RKO (cell line): ENCODE measurements at regions not wholly inside any gene's neighbourhood (a gene's known extent, or its start where the extent isn't known, plus 50 kb on each side); places are given as distances from the start of the nearest gene placed in this dataset.
"Not testable (repeated sequence)": the region's sequence is repeated elsewhere in the genome, so short reads cannot be mapped to it uniquely, and the experiment has no call there.

Experiments used
- DNase-seq: peaks from one replicate; pipeline ENCODE4 v3.0.0-alpha.2; 2016; ENCODE audit warnings: low spot score

DNA sequence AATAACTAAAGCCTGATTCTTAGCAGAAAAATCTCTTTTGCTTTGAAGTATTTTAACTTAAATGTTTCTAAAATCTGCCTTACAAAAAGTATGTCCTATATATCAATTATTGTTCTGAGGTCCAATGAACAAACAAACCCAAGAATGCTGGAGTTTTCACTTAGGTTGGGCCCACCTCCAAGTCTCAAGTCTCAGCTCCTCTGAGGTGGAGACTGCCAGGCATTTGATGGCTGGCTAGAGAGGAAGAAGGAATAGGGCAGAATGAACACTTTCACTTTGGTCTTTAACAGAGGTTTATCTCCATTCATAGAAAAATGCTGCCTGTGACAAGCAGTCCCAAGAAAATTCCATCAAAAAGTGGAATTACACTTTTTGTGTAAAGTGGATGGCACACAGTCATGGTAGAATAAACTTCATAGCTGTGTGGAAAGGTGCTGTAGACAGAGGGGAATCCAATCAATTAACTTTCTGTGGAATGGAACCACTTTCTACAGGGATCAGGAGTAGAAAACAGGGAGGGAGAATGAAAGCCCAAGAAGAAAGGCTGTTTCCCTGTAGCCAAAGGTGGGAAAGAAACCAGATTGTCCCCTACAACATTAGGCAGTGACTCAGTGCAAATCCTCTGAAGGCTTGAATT is 349.4 kb upstream of the RUNX1 start:
- no peak for DNase-seq

DNA sequence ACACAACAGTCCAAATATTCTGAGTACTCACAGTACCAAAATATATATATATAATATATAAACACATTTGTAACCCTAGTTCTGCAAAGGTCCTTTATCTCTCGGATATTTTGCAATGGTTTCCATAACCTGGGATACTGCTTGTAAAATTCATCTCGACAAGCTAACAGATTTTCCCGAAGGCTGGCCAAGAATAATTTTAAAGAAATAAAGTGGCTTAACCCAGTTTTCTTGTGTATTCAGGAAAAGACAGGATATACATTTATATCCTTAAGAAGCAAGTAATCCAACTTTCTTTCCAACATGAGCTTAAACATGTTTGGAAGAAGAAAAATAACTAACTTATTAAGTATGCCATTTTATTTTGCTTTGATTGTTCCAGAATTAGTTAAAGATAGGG is 348.7 kb upstream of the RUNX1 start:
- DNase-seq, result no peak

DNA sequence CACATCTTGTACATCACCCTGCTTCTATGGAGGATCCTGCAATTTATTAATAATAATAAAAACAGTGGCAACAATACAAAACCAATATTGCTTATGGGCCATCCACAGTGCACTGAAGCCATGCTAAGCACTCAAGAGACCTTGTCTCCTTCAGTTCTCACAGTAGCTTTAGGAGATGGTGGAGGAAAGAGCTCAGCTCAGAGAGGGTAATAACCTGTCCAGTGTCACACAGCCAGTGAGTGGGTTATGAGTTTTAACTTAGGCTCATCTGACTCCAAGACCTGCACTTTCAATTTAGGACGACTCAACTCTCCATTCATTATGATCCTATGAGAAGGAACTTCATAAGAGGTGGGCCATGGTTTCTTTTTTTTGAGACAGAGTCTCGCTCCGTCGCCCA is 347.6 kb upstream of the RUNX1 start:
- no peak for DNase-seq

DNA sequence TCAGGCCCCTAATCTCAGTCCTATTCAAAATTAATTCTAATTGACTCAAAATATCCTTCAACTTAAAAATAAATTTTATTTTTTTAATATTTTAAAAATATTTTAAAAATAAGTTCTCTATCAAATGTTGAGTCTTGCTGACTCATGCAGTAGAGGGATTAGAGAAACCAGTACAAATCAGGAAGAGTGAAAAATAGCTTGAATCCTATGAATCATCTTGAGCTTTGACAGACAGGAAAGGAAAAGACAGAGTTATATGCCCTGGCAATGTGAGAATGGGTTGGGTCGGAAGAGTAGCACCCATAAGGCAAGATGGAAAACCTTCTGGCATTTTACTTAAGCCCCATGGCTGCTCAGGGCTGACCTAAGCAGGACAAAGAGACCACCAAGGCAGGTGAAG is 346.6 kb upstream of the RUNX1 start:
- DNase-seq, result no peak

DNA sequence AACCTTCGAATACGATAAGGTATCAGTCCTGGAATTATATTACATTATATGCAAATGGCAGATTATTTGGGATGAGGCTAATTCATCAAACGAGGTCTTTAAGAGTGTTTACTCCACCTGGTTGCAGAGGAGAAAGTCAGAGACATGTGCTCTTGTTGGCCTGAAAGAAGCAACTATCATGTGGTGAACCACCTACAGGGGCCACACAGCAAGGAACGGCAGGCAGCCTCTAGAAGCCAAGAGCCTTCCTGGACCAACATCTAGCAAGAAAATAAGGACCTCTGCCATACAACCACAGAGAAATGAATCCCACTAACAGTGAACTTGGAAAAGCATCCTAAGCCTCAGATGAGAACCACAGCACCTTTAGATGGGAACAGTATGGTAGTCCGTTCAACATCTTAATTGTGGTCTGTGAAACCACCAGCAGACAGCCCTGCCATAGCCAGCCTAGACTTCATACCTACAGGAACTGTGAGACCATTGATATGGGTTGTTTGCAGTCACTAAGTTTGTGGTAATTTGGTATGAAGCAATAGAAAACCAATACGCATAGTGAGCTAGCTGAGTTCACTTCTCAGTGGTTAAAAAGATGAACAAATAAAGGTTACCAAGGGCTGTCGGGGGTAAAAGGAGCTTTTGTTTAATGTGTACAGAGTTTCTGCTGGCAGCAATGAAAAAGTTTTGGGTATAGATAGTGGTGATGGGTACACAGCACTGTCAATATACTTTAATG is 345.7 kb upstream of the RUNX1 start:
- no peak for DNase-seq

DNA sequence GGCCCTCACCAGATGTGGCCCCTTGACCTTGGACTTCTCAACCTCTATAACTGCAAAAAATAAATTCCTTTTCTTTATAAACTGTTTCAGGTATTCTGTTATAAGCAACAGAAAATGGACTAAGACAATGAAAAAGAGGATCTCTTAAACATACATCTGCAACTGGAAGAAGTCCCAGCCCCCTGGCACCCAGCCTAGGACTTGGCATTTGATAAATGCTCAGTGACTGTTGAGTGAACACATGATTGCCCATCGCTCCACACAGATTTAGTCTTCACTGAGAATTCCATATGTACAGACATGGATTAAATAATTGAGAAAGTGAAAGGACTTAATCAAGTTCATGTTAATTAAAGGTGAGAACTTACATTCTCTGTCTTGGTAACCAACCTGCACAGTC is 344.9 kb upstream of the RUNX1 start:
- no peak for DNase-seq

DNA sequence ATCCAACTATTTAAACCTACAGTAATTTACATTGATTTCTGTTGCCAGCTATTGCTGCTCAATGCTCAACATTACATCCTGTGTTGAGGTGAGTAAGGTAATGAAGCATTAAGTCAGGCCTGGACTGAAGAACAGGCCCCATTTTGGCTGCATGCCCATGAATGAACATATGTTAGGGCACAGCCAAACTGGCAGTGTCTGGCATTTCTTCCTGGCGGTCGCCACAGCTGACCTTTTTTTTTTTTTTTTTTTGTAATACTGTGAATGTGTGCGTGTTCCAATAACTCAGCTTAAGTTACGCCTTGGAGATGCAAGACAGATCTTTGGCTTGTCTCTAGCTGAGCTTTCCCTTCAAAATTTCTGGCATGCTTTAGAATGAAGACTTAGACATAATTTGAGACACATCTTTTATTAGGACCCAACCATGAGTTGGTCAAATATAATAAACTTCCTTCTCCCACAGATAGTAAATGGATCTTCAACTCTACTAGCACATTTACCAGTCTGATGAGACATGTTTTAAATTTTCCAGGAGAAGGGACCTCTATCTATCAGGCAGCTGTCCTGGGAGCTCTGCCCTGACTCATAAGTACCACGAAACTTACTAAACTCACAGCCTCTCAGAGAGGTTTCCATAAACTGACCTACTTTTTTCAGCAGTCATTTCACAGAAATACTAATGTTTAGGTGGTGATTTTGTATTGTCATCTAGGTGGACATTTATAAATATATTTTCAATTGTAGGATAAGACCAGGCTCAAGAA is 341.1 kb upstream of the RUNX1 start:
- DNase-seq, result no peak

DNA sequence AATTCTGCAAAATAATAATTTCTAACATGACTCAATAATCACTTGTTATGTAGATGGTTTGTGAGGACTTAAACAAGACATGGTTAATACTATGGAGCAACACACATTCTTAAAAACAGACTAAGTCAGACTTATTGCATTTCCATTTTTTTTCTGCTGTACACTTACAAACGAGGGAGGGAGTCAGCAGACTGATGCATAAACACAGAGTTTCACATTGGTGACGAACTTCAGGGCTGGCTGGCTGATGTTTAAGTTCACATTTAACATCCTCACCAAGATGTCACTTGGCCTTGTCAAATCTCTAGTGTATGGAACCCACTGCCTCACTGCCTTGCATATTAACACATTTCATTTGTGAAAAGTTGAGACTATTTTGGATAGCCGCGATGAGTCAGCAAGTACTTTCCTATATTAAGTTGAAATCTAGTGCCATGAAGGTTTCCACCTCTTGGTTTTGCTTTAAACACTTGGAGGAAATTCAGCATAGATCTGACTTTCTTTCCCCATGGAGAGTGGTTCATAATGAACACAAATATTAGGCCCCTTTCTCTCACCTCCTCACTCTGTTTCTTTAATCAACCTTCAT is 337.5 kb upstream of the RUNX1 start:
- no peak for DNase-seq

DNA sequence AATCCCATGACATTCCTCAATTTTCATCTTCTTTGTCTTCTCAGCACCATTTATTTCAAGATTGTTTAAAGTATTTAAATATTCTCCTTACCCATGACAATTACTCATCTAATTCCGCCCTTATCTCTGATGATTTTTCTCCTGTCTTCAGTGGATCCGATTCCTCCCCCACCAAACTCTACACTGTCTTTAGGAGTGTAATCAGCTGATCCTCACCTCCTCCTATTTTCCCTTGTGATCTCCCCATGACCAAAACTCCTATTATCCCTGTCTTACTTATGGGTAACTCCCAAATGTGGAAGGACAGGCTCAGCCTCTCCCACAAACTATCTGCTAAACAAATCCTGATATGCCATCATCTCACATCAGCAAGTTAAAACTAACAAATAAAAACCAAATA is 335.3 kb upstream of the RUNX1 start:
- DNase-seq, result no peak

DNA sequence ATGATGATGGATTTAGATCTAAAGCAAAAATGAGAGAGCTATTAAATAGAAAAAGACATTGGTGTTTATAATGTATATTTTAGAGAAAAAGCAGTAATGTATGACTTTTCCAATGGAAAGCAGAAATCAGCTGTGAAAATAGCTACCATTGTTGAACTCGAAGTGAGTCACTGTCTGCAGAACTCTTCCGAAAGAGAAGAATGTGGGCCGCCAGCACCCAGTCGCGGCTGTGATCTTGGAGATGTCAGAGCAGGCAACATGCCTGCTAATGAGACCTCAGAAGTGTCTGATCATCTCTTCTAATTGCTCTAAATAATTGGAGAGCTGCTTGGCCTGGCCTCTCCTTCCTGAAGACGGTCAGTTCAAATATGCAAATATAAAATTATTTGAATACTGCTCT is 333.6 kb upstream of the RUNX1 start:
- DNase-seq, result no peak

DNA sequence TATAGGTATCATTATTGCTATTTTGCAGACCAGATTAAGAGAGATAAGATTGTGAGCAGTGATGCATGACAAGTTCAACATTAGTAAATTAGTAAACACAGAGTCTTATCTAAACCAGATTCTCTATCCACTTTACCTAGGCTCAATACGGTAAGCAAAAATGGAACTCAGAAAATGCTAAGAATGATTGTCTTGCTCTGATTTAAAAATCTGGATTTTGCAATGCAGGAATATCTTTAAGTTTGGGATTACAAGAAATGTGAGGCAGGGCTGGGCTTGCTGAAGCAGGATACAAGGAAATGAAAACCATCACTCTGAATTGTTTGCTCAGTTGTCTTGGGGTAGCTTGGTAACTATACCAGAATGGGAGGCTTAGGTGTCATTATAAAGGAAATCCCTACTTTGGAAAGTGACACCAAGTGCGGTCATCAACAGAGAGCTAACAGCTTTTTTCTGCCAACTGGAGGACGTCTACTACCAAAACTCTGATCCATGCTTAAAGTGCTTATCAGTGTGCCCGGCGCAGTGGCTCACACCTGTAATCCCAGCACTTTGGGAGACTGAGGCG is 332.7 kb upstream of the RUNX1 start:
- DNase-seq, result no peak

DNA sequence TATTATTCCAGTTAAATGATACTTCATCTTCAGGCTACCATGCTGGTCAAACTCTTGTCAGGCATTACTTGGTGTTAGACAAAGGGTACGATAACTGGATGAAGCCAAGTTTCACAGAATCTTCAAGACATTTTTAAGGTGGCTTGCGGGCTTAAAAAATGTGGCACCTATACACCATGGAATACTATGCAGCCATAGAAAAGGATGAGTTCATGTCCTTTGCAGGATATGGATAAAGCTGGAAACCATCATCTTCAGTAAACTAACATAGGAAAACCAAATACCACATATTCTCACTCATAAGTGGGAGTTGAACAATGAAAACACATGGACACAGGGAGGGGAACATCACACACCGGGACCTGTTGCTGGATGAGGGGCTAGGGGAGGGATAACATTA is 331.2 kb upstream of the RUNX1 start:
- DNase-seq, result not testable (repeated sequence)

DNA sequence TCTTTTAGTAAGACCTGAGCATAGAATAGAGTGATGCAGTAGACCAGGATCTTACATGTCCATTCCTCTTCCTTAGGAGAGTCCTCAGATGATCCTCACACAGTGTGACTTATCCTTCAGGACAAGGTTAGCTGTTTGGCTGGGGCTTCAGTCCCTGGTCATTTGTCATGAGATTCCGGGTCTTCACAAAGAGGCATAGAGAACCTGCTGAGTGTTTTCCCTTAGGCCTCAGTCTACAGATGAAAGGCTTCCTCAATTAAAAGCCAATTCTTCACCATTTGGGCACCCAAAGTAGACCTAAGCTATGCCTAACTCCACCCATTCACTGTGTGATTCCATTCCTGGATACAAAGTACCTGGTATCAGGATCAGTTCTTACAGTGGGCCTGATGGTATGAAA is 329.8 kb upstream of the RUNX1 start:
- DNase-seq, result no peak

DNA sequence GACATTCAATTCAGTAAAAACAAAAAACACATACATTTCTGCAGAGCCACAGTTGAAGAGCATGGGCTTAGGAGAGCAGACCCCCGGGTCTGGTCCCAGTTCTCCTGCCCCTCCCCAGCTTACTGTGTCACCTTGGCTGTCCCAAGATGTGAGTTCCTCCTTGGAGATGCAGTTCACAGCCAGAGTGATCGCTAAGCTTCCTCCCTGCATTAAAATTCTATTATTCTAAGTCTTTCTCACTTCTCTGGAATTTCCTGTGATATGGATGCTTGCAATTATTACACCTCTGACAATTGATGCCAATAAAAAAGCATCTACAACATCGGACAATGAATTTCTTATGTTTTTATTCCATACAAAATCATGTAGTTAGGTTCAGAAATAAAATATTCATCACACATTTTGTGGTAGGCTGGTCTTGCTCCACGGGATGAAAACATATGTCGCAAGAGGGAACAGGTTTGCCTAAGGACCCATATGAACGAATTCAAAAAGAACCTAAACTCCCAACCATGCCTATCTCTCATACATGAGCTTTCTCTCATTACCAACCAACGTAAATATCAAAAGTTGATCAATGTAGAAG is 328.5 kb upstream of the RUNX1 start:
- DNase-seq, result no peak

DNA sequence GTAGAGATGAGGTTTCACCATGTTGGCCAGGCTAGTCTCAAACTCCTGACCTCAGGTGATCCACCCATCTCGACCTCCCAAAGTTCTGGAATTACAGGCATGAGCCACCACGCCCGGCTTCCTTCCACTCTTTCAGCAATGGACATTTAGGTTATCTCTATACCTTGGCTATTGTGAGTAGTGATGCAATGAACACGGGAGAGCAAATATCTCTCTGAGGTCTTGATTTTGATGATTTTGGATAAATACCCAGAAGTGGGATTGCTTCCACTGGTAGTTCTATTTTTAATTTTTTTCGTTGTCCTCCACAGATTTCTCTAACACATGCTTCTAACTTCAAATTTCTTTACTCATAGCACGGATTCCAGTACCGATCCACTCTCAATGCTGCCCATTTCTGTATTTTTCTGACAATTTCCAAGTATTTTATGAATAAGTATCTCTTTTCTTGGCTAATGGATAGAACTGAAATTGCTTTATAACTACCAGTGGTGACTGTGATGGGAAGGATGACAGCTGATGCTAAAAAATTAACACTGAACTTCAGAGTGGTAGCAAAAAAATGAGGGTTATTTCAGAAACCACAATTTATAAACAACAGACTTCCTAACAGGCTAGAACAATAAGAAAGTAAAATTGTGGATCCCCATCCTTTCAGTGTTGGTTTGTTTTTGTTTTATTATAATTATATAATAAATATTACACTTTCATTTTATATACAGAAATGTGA is 327.5 kb upstream of the RUNX1 start:
- DNase-seq, result no peak

DNA sequence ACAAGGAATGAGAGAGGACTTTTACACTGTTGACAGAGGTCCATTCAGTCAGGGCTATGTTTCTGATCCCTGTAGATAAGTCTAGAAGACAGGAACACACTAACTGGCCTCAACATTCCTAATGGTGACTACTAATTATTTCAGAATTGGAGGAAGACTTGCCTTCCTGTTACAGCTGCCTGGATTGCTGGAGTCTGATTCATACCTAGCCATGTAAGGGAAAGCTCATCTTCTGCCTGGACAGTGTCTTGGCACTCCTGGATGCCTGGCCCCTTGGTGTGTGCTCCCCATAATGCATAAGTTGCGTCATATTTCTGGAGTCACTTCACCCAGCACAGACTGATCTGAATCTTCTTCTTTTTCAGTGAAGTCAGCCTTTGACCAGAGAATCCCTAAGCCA is 326.0 kb upstream of the RUNX1 start:
- DNase-seq, result no peak

DNA sequence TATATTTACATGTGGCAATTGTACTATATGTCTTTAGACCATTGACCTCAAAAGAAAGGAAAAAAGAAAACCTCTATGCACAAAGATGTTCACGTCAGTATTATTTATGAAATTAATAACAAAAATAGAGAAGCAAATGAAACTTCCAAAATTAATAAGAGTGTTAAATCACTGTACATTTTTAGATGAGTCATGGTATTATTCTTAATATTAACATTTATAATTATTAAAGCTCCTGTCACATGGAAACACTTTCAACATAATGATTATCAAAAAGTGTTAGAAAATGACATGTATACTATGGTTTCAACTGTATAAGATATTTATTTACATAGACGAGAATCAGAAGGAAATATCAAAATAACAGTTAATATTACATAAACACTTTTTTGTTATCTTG is 324.9 kb upstream of the RUNX1 start:
- no peak for DNase-seq

DNA sequence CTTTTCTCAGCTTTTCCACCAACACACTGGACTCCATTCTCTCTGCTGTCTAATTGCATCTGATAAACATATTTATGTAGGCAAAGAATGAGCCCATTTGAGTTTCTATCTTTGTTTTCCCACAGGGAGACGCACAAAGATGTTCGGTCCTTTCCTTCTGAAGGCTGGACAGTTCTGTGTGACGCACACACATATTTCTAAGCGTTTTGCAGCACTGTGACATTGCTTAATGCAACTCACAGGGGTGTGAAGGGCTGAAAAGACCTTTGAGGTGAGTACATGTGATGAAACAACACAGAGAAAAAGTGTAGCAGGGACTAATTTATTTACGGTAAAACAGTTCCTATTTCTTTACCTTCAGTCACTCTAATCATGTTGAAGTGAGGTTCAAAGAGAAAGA is 323.1 kb upstream of the RUNX1 start:
- no peak for DNase-seq

DNA sequence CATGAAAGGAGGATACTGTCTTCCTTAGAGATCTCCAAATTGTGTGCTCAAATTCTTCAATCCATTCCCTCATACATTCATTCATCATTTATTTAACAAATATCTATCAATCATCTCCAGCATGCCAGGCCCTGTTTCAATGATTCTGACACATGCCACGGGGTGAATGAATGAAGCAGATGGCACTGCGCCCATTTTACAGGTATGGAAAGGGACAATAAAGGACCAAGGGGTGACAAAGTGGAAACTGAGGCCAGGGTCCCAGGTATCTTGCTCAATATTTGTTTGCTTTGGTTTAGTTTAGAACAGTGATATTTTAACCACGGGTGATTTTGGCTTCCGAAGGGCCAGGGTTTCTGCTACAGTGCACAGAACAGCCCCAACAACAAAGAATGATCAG is 321.6 kb upstream of the RUNX1 start:
- no peak for DNase-seq

DNA sequence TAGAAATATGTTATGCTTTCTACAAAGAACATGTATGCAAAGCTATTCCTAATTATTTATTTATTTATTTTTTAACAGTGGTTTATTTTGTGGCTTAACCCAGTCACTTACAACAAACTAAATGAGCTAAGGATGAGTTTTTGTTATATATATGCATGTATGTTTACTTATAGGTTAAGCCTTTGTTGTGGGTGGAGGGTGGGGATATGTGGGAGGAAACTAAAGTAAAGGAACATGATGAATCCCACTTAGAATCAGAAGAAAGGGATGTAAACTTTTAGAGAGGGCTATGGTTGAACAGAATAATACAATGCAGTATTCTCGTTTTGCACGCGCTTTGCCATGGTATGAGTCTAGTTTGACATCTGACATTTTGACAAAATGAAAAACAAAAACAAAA is 321.0 kb upstream of the RUNX1 start:
- DNase-seq, result no peak

DNA sequence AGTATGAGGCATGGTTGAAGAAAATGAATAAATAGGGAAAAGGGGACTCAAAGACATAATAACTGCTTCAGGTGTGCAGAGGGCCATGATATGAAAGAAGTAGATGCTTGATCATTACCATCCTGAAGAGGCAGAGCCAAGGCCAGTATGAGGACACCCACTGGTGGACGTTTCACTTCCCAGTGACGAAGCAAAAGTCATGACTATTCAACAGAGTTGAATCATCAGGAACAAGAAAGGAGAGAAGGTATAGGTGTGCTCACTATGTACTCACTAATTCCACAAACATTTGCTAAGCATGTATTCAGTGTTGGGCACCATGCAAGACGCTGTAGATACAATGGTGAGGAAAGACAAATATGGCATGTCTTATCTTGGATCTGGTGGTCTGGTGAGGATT is 319.2 kb upstream of the RUNX1 start:
- no peak for DNase-seq

DNA sequence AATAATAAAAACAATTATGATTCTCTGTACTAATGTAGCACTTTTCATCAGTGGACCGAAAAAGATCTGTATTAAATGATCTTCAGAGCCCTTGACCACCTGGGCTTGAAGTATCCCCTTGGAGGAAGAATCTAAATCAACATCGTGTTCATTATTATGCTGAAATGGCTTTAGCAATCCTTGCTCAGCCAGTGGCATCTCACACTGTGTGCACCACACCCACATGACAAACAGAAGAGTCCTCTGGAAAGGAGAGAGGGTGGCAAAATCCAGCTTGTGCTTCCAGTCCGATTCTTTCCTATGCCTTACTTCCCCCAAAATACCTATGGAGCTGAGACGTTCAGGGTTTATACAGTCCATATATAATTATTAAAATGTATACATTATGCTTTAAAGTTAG is 318.5 kb upstream of the RUNX1 start:
- DNase-seq, result no peak
